Thyroid gland (tissue), 4 donors: ENCODE measurements at regions not wholly inside any gene's neighbourhood (a gene's known extent, or its start where the extent isn't known, plus 50 kb on each side); places are given as distances from the start of the nearest gene placed in this dataset.

Source experiments
- CTCF ChIP-seq, 6 experiments: fragments of 200-600 bp in 3 of 6; fragments of 450-650 bp in 3 of 6; sonication (generic) in 3 of 6; IDR thresholded peaks; one replicate each; pipeline ENCODE4 v1.5.1; 2016 to 2019; ENCODE audit warnings: antibody characterized with exemption in 6 of 6, mild to moderate bottlenecking in 2 of 6, inconsistent platforms in 1 of 6, moderate library complexity in 1 of 6
- POLR2A ChIP-seq, 2 donors: fragments of 450-650 bp; IDR thresholded peaks; one replicate each; pipeline ENCODE4 v1.6.1; 2017; ENCODE audit warnings: antibody characterized with exemption in 2 of 2, mild to moderate bottlenecking in 2 of 2, moderate library complexity in 1 of 2

GRCh38 chr13:73687087-73687486 is 447.1 kb downstream of the KLF12 start:
- TF ChIP-seq CTCF (IDR thresholded peaks at IDR 0.05), result no peak
- TF ChIP-seq POLR2A (IDR thresholded peaks at IDR 0.05), result no peak
